GM19438 (cell line): ENCODE measurements at regions not wholly inside any gene's neighbourhood (a gene's known extent, or its start where the extent isn't known, plus 50 kb on each side); places are given as distances from the start of the nearest gene placed in this dataset.

Source experiments
- ATAC-seq: cut with Tn5 transposase; IDR thresholded peaks from one replicate; pipeline ENCODE4 v1.9.1; 2021; ENCODE audit warnings: low read depth; ENCODE audit not compliant: unreplicated experiment

DNA sequence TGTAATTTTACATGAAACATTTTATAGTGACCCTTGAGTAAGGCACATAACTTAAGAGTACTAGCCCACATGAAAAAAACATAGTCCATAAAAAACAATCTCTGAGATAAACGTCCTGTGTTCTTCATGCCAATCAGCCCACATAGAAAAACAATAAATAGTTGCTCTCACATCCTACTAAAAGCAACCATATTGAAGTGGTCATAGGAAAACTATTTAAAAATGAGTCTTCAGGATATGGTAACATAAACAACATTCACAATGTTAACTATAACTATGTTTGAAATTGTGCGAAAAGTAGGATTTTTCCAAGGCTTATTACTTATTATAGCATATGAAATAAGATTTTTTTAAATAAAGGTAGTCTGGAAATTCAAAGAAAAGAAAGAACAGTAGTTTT lies 77.1 kb upstream of the EPHA5 start:
- no peak for ATAC-seq

DNA sequence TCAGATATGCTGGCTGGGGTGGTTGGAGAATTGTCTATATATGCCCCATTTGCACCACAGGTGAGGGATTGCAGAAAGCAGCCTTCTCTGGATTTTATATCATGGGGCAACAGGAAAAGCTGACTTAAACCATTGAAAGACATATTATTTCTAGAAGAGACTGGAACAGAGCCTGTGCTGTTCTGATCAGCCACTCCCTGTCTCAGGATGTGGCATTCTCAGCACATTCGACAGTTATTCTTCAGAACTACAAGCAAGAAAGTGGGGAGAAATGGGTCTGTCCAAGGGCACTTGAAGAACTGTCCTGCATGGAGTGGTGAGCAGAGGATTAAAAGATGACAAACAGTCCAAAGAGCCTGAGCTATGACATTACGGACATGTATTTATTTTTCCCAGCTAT lies 67.8 kb upstream of the EPHA5 start:
- no peak for ATAC-seq

DNA sequence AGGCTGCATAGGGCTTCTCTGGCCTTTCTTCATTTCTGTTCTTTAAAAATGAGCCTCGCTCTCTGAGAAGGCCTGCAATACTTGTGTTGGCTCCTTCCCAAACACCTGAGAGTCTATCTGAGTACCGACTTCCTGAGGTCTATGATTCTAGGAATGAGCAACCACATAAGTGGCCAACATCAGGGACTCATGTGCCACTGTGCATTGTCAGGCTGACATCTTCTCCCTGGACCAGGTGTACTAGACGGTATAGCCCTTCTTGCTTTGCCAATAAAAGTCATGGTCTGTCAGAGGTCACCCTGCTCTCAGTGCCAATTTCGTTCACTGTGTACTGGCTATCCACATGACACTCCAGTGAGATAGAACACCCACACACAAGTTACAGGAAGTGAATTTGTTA lies 67.4 kb upstream of the EPHA5 start:
- ATAC-seq, result no peak

DNA sequence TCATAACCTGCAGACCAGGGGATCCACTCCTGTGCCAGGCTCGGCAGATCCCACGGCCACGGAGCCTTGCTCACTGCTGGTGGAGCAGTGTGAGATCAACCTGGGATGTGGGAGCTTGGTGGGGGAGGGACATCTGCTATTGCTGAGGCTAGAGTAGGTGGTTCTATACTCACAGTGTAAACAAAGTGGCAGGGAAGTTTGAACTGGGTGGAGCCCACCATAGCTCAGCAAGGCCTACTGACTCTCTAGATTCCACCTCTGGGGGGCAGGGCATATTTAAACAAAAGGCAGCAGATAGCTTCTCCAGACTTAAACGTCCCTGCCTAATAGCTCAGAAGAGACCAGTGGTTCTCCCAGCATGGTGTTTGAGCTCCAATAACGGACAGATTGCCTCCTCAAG lies 54.7 kb upstream of the EPHA5 start:
- ATAC-seq, result no peak
